NCI-H524 treated with DMSO at 0.1 percent for 48 hours (cell line): ENCODE measurements at regions not wholly inside any gene's neighbourhood (a gene's known extent, or its start where the extent isn't known, plus 50 kb on each side); places are given as distances from the start of the nearest gene placed in this dataset.
"Not testable (repeated sequence)": the region's sequence is repeated elsewhere in the genome, so short reads cannot be mapped to it uniquely, and the experiment has no call there.

Source experiments
- DNase-seq: peaks from one replicate; lab custom pipeline; 2025; lab: John Stamatoyannopoulos, UW

DNA sequence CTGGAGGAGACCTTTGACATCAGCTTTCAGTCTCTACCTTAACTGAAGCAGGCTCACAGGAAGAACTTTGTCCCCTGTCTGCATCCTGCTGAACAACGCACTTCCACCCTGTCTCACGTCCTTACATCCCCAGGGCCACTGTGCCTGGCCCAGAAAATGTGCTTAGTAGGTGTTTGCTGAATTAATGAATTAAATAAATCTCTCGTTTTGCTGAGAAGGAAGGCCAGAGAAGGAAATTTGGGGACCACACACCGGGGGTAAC lies 54.3 kb upstream of the CREB3L1 start:
- no peak for DNase-seq

- DNase-seq: no peak
These were observed 54.8 kb upstream of the CREB3L1 start for GRCh38 chr11:46222490-46223251.

GRCh38 chr11:46220313-46220712 lies 57.1 kb upstream of the CREB3L1 start:
- no peak for DNase-seq

GRCh38 chr11:46216765-46217089 lies 60.7 kb upstream of the CREB3L1 start:
- no peak for DNase-seq

DNA sequence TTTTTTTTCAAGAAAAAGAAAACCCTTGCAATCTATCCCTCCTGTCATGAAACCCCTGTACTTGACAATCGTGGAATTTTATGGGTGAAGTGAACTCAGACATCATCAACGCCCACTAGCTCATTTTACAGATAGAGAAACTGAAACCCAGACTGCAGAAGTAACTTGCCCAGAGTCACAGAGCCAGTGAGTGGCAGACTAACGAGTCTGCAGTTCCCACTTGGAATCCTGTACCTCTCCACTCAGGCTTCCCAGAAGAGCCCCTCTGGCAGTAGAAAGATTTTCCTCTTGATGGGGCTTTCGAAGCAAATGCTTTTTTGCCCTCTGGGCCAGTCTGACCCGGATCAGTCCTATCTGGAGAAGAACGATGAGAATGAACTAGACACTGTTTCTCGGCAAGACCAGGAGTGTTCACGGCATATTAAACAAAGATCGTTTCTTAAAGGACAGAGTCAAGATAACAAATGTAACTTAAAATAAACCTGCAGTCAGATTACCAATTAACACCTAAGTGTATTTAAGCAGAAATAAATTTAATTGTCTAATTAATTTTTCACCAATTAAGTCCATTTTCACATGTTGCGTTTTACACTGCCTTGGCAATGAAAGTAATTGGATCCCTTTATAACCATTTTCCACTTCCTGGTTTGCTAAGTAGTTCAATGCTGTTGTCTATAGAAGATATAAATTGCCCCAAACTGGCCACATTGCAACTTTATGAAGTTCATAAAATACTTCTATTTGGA lies 61.3 kb upstream of the CREB3L1 start:
- no peak for DNase-seq

DNA sequence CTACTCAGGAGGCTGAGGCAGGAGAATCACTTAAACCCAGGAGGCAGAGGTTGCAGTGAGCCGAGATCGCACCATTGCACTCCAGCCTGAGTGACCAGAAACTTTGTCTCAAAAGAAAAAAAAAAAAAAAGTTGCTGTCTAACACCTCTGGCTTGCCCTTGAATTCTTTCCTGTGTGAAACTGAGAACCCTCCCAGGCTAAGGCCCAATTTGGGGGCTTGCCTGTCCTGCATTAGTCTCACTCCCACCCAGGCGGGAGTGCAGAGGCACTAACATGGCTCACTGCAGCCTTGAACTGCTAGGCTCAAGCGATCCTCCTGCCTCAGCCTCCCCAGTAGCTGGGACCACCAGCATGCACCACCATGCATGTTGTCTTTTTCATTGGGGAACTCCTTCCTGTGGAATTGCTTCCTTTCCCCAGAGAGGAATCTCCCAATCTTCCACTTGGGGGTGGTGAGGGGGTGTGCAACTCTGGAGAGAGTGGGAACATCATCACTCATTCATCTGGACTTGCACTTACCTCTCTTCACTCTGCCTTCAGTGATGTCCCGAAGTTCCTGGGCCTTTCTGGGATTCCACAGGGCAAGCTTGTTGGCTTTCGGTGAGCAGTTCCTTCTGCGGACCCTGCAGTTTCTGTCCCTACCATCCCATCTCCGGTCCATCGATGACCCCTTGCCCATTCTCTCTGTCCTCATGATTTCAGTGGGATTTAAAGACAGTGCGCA lies 62.1 kb upstream of the CREB3L1 start:
- no peak for DNase-seq

DNA sequence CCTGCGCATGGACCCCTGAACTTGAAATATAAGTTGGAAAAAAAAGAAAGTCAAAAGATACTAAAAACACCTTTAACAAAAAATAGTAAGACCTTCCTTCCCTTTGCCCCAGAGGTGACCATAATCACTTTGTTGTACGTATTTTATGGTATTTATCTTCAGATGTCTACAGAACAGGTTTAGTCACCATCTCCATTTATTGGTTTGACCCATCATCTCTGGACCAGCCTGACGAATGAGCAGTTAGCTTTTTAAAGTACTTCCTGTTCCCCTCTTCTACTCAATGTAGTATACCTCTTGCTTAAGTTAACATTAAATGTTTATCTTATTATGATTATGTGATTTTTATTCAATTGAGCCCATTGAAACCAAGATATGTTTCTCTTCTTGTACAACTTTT lies 64.7 kb upstream of the CREB3L1 start:
- DNase-seq: no peak

DNA sequence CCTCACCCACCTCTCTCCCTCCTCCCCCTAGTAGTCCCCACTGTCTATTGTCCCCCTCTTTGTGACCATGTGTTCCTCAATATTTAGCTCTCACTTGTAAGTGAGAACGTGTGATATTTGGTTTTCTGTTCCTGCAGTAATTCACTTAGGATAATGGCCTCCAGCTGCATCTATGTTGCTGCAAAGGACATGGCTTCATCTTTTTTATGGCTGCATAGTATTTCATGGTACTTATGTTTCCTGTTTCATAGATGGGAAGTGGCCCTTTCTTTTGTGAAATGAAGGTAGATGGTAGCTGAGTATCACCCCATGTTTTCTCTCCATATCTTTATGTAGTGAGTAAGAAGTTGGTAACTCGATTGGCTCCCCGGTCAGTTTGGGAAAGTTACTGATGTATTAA lies 66.6 kb upstream of the CREB3L1 start:
- no peak for DNase-seq

GRCh38 chr11:46210133-46210636 lies 67.3 kb upstream of the CREB3L1 start:
- DNase-seq: no peak

DNA sequence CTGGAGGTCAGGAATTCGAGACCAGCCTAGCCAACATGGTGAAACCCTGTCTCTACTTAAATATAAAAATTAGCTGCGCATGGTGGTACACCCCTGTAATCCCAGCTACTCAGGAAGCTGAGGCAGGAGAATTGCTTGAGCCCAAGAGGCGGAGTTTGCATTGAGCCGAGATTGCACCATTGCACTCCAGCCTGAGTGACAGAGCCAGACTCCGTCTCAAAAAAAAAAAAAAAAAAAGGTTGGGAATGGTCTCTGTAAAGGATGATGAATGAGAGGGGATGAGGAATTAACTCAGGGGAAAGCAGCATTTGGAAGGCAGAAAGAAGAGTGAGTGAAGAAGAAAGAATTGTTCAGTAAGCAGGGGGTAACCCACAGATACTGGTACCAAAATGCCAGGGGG lies 67.8 kb upstream of the CREB3L1 start:
- not testable (repeated sequence) for DNase-seq

- DNase-seq: no peak
These were observed 68.7 kb upstream of the CREB3L1 start for GRCh38 chr11:46208803-46209202.

DNA sequence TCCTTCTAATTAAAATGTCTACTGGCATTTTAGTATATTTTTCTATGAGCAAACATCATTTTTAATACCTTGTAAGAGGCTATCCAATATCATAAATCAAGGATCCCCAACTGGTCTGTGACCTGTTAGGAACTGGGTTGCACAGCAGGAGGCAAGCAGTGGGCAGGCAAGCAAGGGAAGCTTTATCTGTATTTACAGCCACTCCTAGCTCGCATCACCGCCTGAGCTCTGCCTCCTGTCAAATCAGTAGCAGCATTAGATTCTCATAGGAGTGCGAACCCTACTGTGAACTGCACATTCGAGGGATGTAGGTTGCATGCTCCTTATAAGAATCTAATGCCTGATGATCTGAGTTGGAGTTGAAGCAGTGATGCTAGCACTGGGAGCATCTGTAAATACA lies 70.2 kb upstream of the CREB3L1 start:
- peak; percentile 76 for DNase-seq

DNA sequence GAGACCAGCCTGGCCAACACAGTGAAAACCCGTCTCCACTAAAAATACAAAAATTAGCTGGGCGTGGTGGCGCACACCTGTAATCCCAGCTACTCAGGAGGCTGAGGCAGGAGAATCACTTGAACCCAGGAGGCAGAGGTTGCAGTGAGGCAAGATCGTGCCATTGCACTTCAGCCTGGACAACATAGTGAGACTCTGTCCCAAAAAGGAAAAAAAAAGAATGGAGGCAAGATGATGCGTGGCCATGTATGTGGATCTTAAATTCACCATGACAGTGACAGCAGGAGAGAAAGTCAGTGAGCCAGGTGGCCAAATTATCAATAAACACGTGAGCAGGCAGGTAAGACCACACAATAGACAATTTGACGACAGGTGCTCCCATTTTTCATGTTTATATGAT lies 73.0 kb upstream of the CREB3L1 start:
- DNase-seq: not testable (repeated sequence)

DNA sequence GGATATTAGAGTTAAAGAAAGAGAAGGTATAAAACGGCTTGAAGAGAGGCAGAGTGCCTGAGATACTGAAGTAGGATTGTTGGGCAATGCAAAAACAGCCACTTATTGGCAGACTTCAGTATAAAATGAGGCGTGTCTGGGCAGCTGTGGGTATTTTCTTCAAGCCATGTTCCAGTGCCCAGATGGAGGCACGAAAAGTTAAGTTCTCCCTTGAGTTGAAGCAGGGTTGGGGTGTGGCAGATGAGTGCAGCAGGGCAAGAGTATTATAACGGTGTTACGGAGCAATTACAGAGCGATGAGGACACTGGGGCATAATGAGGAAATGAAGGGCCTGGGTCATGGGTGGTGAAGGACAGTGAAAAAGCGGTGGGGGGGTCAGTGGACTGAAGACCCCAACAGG lies 73.7 kb upstream of the CREB3L1 start:
- DNase-seq: no peak

DNA sequence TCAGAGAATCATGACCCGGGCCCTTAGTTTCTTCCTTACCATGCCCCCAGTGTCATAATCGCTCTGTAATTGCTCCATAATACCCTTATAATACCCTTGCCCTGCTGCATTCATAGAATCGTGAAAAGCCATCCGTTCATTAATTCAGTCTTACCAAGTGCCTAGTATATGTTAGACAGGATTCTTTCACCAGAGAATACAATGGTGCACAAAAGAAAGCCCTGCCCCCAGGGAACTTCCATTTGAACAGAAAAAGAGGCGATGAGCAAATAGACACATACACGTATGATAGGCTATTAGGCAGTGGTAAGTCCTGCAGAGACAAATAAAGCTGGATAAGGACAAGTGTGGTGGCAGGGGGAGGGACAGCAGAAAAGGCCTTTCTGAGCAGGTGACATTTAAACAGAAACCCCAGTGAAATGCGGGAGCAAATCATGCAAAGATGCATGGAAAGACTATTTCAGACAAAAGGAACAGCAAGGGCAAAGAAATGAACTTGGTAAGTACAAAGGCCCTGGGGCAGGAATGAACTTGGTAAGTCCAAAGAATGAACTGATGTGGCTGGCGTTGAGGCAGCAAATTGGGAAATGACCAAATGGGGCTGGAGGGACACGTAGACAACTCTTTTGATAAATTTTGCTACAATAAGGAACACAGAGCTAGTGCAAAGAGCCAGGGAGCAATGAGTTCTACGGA lies 74.6 kb upstream of the CREB3L1 start:
- no peak for DNase-seq

DNA sequence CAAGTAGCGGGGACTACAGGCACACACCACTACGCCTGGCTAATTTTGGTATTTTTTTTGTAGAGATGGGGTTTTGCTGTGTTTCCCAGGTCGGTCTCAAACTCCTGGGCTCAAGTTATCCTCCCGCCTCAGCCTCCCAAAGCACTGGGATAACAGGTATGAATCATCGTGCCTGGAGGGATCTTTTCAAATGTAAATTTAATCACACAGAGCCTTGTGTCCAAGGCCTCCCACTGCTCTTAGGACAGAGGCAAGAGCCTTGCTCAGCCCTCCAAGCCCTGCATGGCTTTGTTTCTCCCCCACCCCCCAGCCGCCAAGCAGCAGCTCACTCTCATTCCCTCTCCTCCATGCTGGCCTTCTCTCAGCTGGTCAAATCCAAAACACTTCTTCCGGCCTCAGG lies 75.3 kb upstream of the CREB3L1 start:
- DNase-seq: no peak

- no peak for DNase-seq
These were observed 76.8 kb upstream of the CREB3L1 start for GRCh38 chr11:46200537-46201281.

GRCh38 chr11:46198245-46199240 lies 77.3 kb upstream of the PHF21A start:
- DNase-seq: no peak

DNA sequence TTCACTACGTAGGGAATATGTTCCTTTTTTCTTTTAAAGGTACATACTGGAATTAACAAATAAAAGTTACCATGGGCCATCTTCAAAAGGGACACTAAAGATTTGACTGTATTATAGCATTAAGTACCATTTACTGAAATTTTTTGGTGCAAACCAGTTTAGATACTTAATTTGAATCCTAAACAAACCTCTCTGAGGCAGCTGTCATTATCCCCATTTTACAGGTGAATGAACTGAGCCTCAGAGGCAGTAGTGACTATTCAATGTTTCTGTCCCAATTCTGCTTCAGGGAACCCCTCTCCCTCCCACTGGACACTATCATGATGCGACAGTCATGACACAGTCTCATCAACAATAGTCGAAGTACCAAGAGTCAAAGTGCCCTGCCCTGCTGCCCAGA lies 76.2 kb upstream of the PHF21A start:
- no peak for DNase-seq

DNA sequence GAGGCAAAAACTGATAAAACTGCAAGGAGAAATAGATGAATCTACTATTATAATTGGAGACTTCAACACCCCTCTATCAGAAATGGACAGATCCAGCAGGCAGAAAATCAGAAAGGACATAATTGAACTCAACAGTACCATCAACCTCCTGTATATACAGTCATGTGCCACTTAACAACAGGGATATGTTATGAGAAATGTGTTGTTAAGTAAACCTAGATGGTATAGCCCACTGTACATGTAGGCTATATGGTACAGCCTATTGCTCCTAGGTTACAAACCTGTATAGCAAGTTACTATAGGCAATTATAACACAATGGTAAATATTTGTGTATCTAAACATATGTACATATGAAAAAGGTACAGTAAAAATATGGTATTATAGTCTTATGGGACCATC lies 66.8 kb upstream of the PHF21A start:
- no peak for DNase-seq

DNA sequence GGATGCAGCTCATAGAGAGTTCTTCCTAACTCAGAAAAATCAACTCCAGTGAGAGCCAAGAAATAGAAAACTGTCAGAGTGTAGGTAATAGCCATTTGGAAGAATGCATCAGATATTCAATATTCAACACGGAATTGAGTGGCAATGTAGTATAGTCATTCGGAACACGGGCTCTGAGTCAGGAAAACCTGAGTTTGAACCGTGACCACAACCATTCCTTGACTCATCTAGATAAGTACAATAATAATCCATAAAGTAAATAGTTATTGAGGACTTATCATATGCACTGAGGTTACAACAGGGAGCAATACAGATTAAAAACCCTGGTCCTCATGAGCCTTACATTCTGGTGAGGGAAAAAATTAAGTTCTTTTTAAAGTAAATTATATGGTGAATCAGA lies 62.6 kb upstream of the PHF21A start:
- DNase-seq: no peak
